Chondrocyte (in vitro differentiated cells): ENCODE measurements at regions not wholly inside any gene's neighbourhood (a gene's known extent, or its start where the extent isn't known, plus 50 kb on each side); places are given as distances from the start of the nearest gene placed in this dataset.
"Not testable (repeated sequence)": the region's sequence is repeated elsewhere in the genome, so short reads cannot be mapped to it uniquely, and the experiment has no call there.

ENCODE experiments used
- DNase-seq: peaks from one replicate; pipeline ENCODE4 v3.0.0; 2021; ENCODE audit warnings: mixed read lengths, low spot score
- H3K27ac Mint-ChIP-seq: one replicate; pipeline ENCODE4 v1.8.0; 2021; ENCODE audit warnings: mild to moderate bottlenecking, moderate library complexity, mixed read lengths; ENCODE audit not compliant: unreplicated experiment
- H3K27me3 Mint-ChIP-seq: 2 replicates; pipeline ENCODE4 v1.8.0; 2021; ENCODE audit warnings: low read depth, mixed read lengths
- H3K36me3 Mint-ChIP-seq: 2 replicates; pipeline ENCODE4 v1.8.0; 2021; ENCODE audit warnings: low read depth, mixed read lengths
- H3K4me1 Mint-ChIP-seq: 2 replicates; pipeline ENCODE4 v1.8.0; 2021; ENCODE audit warnings: low read depth, mild to moderate bottlenecking, mixed read lengths
- H3K4me3 Mint-ChIP-seq: one replicate; pipeline ENCODE4 v1.8.0; 2021; ENCODE audit warnings: mild to moderate bottlenecking, moderate library complexity, mixed read lengths; ENCODE audit not compliant: unreplicated experiment
- H3K9me3 Mint-ChIP-seq: 2 replicates; pipeline ENCODE4 v1.8.0; 2021; ENCODE audit warnings: low read depth, mixed read lengths
- TF ChIP-seq, protein P1 (sequence below): fragments of 200-600 bp; sonication (generic); IDR thresholded peaks from 2 replicates; pipeline ENCODE4 v1.5.0; 2021; ENCODE audit warnings: antibody characterized with exemption, mild to moderate bottlenecking, moderate library complexity

DNA sequence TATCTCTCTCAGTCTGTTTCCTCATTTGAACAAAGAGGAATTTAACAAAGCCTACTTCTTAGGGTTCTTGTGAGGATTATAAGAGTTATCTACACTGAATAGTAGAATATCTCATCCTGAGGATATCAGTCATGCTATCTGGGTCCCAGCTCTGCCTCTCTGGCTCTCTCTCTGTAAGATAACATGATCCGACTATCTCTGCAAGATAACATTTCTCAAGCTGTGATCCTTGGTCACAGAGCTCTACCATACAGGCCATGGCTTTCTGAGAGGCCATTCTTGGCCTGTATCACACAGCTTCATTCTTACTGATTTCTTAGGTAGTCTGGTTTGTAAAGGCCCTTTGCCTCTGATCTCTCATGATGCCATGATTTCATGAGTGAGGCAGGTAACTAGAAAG is 71.0 kb upstream of the TRABD2B start:
- no peak for DNase-seq

DNA sequence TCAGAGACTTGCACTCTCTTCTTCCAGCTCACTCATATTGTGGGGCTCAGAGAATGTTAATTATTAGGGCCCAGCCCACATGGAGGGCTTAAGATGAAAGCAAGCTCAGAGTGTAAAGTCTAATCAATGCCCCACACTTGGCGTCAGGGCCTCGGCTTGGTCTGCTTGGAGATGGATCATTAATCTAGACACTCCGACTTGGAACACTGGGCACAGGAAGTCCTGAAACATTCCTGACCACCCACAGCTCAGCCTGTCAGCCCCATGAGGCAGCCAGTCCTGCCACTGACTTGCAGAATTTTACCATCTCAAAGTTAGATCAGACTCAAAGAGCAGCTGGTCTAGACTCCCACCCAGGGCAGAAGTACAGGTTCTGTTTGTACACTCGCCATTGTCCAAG is 69.8 kb upstream of the TRABD2B start:
- Mint-ChIP-seq H3K4me1 (peaks cover 39% of the 10 kb centered on the region), H3K4me3 (no peak overlapping the region), H3K27me3 (peaks cover 7% of the 10 kb centered on the region), H3K9me3 (peaks cover 2% of the 10 kb centered on the region), H3K36me3 (no peaks in the 10 kb centered on the region), H3K27ac (no peak overlapping the region)
- TF ChIP-seq, protein P1, sequence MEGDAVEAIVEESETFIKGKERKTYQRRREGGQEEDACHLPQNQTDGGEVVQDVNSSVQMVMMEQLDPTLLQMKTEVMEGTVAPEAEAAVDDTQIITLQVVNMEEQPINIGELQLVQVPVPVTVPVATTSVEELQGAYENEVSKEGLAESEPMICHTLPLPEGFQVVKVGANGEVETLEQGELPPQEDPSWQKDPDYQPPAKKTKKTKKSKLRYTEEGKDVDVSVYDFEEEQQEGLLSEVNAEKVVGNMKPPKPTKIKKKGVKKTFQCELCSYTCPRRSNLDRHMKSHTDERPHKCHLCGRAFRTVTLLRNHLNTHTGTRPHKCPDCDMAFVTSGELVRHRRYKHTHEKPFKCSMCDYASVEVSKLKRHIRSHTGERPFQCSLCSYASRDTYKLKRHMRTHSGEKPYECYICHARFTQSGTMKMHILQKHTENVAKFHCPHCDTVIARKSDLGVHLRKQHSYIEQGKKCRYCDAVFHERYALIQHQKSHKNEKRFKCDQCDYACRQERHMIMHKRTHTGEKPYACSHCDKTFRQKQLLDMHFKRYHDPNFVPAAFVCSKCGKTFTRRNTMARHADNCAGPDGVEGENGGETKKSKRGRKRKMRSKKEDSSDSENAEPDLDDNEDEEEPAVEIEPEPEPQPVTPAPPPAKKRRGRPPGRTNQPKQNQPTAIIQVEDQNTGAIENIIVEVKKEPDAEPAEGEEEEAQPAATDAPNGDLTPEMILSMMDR = no peak
- no peak for DNase-seq

More for the DNA sequence above, 71.0 kb upstream of the TRABD2B start:
- H3K27me3 Mint-ChIP-seq = peaks cover 5% of the 10 kb centered on the region
- H3K4me3 Mint-ChIP-seq = no peak overlapping the region
- no peak overlapping the region for H3K27ac Mint-ChIP-seq
- TF ChIP-seq, protein P1 = no peak
- H3K4me1 Mint-ChIP-seq = peaks cover 39% of the 10 kb centered on the region
- peaks cover 2% of the 10 kb centered on the region for H3K9me3 Mint-ChIP-seq
- H3K36me3 Mint-ChIP-seq = no peaks in the 10 kb centered on the region

DNA sequence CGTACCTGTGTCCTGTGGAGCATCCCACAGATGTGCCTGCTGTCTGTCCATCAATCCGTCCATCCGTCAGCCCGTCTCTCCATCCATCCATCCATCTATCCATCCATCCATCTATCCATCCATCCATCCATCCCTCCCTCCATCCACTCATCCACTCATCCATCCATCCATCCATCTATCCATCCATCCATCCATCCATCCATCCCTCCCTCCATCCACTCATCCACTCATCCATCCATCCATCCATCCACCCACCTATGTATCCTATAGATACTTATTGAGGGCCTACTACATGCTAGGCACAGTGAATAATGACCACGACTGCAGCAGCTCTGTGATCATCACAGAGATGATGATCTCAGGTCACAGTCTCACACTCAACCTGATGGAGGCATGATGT is 67.5 kb upstream of the TRABD2B start:
- DNase-seq, H3K9me3 Mint-ChIP-seq: not testable (repeated sequence)

DNA sequence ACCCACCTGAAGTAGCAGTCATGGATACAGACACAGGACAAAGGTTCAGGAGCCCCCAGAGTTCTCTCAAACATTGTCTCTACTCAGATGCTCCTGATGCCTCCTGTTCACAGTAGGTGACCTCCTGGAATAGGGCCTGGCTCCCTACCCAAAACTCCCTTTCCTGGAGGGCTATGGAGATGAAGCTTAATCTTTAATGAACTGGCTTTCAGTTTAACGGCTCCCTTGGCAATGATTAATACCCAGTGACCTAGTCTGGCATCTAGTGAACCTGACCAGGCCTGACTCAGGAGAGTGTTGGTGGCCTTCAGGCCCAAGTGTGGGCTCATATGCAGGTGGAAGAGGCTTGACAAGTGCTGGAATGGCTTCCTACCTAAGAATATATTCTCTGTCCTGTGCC is 65.2 kb upstream of the TRABD2B start:
- Mint-ChIP-seq H3K27ac (no peak overlapping the region), H3K4me1 (peaks cover 9% of the 10 kb centered on the region), H3K9me3 (no peaks in the 10 kb centered on the region), H3K27me3 (peaks cover 28% of the 10 kb centered on the region), H3K4me3 (no peak overlapping the region), H3K36me3 (no peaks in the 10 kb centered on the region)
- no peak for DNase-seq
- TF ChIP-seq, protein P1 = no peak

More for the DNA sequence above, 67.5 kb upstream of the TRABD2B start:
- H3K36me3 Mint-ChIP-seq, H3K4me3 Mint-ChIP-seq, H3K27ac Mint-ChIP-seq: not testable (repeated sequence)
- H3K27me3 Mint-ChIP-seq = peaks cover 14% of the 10 kb centered on the region
- H3K4me1 Mint-ChIP-seq = peaks cover 27% of the 10 kb centered on the region

DNA sequence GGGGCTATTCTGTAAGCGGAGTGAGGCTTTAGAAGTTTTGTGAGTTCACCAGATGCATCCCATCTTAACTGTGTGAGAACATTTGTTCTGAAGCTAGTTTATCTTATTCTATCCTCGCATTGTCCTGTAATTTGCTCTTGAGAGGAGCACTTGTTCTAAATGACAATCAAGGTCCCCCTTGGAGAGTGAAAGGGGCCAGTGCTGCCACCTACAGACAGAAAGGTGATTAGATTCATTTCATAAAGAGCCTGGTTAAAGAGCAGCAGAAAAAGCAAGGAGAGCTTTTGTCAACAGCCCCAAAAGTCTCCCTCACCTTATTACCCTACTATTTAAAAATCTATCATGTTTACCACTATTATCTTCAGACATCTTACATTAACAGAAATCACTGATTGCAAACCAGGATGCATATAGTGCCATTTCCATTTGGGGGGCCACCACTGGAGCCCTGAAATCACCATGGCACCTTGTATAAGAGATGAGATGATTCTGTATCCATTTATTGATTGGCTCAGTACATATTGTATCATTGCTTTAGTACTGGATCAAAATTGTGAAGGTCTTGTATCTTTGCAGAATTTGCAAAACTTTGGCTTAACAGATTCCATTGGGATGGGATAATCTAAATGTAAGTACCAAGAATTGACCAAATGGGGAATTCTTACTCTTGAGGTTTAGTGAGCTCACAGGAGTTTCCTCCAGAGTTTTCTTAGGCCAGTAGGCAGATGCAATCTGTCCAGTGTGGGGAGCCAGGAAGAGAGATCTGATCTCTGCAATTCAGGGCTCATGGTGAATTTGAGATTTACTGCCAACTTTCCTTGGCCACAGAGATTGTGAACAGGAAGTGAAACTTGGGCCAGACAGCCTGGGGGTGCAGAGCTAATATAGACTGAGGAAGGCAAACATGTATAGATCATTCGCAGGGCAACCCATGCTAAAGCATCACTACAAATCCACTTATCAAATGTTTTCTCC is 64.3 kb upstream of the TRABD2B start:
- Mint-ChIP-seq H3K36me3 (no peaks in the 10 kb centered on the region), H3K27me3 (peaks cover 30% of the 10 kb centered on the region), H3K4me3 (no peak overlapping the region), H3K27ac (no peak overlapping the region), H3K4me1 (peaks cover under 1% of the 10 kb centered on the region), H3K9me3 (no peaks in the 10 kb centered on the region)
- TF ChIP-seq, protein P1 = peak; percentile 88
- no peak for DNase-seq
